ENCODE measurements at regions not wholly inside any gene's neighbourhood (a gene's known extent, or its start where the extent isn't known, plus 50 kb on each side); places are given as distances from the start of the nearest gene placed in this dataset.

GRCh38 chr1:163406772-163407171 is 85.0 kb downstream of the NUF2 start:
- peak; percentile 99 for DNase-seq

GRCh38 chr1:163408262-163408661 is 86.5 kb downstream of the NUF2 start:
- DNase-seq, result no peak

- DNase-seq, result peak; percentile 89
Observed at GRCh38 chr1:163410073-163410999, 88.6 kb downstream of the NUF2 start.

GRCh38 chr1:163412221-163412620 is 90.5 kb downstream of the NUF2 start:
- peak; percentile 50 for DNase-seq

GRCh38 chr1:163414778-163415177 is 93.0 kb downstream of the NUF2 start:
- no peak for DNase-seq

GRCh38 chr1:163421701-163422100 is 99.9 kb downstream of the NUF2 start:
- no peak for DNase-seq

GRCh38 chr1:163422738-163423404 is 101.1 kb downstream of the NUF2 start:
- DNase-seq, result no peak

- DNase-seq, result no peak
Observed at GRCh38 chr1:163426505-163427251, 104.9 kb downstream of the NUF2 start.

- DNase-seq, result no peak
Observed at GRCh38 chr1:163427279-163427678, 105.5 kb downstream of the NUF2 start.

- DNase-seq, result no peak
Observed at GRCh38 chr1:163436140-163436812, 114.5 kb downstream of the NUF2 start.

GRCh38 chr1:163439471-163439870 is 117.7 kb downstream of the NUF2 start:
- DNase-seq, result no peak

GRCh38 chr1:163440090-163440489 is 118.3 kb downstream of the NUF2 start:
- DNase-seq, result peak; percentile 20

- no peak for DNase-seq
Observed at GRCh38 chr1:163442231-163442879, 120.6 kb downstream of the NUF2 start.

GRCh38 chr1:163442895-163443294 is 121.1 kb downstream of the NUF2 start:
- no peak for DNase-seq

GRCh38 chr1:163443863-163444262 is 122.1 kb downstream of the NUF2 start:
- DNase-seq, result no peak

- DNase-seq, result no peak
Observed at GRCh38 chr1:163444665-163445064, 122.9 kb downstream of the NUF2 start.

- no peak for DNase-seq
Observed at GRCh38 chr1:163450986-163451385, 129.2 kb downstream of the NUF2 start.

GRCh38 chr1:163459539-163459938 is 137.8 kb downstream of the NUF2 start:
- peak; percentile 45 for DNase-seq

- DNase-seq, result no peak
Observed at GRCh38 chr1:163467289-163467688, 145.5 kb downstream of the NUF2 start.

GRCh38 chr1:163471779-163472650 is 150.3 kb downstream of the NUF2 start:
- DNase-seq, result peak; percentile 98

- DNase-seq, result peak; percentile 85
Observed at GRCh38 chr1:163472651-163473248, 151.0 kb downstream of the NUF2 start.

All from NCI-H1092 treated with DMSO at 0.1 percent for 48 hours (cell line).